ENCODE measurements at regions not wholly inside any gene's neighbourhood (a gene's known extent, or its start where the extent isn't known, plus 50 kb on each side); places are given as distances from the start of the nearest gene placed in this dataset.

DNA sequence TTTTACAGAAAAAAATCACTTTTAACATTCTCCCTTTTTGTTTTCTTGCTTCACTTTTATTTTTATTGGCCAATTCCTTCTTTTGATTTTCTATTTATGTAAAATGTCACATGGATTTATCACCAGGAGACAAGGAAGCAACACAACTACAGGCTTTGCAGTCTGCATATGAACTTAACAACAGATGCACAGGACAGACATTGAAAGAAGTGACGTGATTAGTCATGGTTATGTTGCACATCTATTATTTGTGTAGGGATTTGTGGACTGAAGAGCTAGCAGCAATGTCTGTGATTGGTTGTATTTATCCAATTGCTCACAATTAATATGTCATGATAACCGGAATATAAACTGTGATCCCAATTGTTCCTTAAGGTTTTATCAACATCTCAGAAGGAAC is 147.8 kb upstream of the KLF3 start:
- intact Hi-C loops (cut with DNase I) = no loop called here
- no peak for ATAC-seq
- H3K36me3 ChIP-seq = no peaks in the 10 kb centered on the region
- no peak overlapping the region for H3K27ac ChIP-seq
- no peaks in the 10 kb centered on the region for H3K4me1 ChIP-seq
- no peaks in the 10 kb centered on the region for H3K9me3 ChIP-seq
- H3K4me3 ChIP-seq = no peak overlapping the region
- TF ChIP-seq, protein P1, sequence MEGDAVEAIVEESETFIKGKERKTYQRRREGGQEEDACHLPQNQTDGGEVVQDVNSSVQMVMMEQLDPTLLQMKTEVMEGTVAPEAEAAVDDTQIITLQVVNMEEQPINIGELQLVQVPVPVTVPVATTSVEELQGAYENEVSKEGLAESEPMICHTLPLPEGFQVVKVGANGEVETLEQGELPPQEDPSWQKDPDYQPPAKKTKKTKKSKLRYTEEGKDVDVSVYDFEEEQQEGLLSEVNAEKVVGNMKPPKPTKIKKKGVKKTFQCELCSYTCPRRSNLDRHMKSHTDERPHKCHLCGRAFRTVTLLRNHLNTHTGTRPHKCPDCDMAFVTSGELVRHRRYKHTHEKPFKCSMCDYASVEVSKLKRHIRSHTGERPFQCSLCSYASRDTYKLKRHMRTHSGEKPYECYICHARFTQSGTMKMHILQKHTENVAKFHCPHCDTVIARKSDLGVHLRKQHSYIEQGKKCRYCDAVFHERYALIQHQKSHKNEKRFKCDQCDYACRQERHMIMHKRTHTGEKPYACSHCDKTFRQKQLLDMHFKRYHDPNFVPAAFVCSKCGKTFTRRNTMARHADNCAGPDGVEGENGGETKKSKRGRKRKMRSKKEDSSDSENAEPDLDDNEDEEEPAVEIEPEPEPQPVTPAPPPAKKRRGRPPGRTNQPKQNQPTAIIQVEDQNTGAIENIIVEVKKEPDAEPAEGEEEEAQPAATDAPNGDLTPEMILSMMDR (IDR thresholded peaks at IDR 0.05) = no peak
- H3K27me3 ChIP-seq (ENCODE audit: low read depth) = no peaks in the 10 kb centered on the region
- no peak for DNase-seq

DNA sequence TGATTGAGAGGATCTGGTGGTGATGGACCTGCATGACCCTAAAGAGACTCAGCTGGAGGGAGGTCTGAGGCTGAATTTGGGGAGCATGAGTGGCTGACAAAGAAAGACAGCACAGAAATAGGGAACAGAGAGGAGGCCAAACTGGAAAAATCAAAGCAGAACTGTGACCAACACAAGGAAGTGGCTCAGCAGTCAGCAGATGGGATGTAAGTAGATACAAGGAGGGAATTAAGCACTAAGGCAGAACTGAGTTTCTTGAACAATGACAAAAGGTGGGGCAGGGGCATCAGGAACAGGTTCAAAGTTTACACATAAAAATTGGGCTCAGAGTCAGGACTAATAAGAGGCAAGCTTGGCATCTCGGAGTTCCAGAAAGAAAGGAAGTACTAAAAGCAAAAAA is 144.3 kb upstream of the KLF3 start:
- Histone ChIP-seq H3K27ac (no peak overlapping the region), H3K36me3 (no peaks in the 10 kb centered on the region), H3K4me1 (no peaks in the 10 kb centered on the region), H3K4me3 (no peak overlapping the region), H3K9me3 (no peaks in the 10 kb centered on the region), H3K27me3 (ENCODE audit: low read depth) (no peaks in the 10 kb centered on the region)
- intact Hi-C loops (cut with DNase I) = no loop called here
- TF ChIP-seq, protein P1 (IDR thresholded peaks at IDR 0.05) = no peak
- ATAC-seq = no peak
- no peak for DNase-seq

DNA sequence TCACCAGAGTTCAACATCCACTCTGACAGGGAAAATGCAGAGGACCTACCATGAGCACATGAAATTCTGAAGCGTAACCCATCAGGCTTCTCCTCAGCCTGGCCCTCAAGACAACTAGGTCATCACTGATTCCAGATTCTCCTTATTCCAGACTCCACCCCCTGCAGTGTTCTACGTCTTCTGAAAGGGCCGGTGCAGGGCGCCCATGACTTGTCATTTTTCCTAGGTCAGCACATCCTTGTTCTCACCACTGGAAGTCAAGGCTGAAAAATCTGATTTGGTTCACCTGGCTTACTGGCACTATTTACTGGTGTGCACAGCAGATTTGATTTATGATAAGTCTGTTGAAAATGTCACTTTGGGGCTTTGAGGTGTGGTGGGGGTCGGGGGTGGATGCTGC is 140.9 kb upstream of the KLF3 start:
- ATAC-seq = no peak
- Histone ChIP-seq H3K4me3 (no peak overlapping the region), H3K27ac (no peak overlapping the region), H3K4me1 (no peaks in the 10 kb centered on the region), H3K27me3 (ENCODE audit: low read depth) (no peaks in the 10 kb centered on the region), H3K36me3 (no peaks in the 10 kb centered on the region), H3K9me3 (no peaks in the 10 kb centered on the region)
- no peak for DNase-seq
- intact Hi-C loops (cut with DNase I) = no loop called here
- TF ChIP-seq, protein P1 (IDR thresholded peaks at IDR 0.05) = no peak

DNA sequence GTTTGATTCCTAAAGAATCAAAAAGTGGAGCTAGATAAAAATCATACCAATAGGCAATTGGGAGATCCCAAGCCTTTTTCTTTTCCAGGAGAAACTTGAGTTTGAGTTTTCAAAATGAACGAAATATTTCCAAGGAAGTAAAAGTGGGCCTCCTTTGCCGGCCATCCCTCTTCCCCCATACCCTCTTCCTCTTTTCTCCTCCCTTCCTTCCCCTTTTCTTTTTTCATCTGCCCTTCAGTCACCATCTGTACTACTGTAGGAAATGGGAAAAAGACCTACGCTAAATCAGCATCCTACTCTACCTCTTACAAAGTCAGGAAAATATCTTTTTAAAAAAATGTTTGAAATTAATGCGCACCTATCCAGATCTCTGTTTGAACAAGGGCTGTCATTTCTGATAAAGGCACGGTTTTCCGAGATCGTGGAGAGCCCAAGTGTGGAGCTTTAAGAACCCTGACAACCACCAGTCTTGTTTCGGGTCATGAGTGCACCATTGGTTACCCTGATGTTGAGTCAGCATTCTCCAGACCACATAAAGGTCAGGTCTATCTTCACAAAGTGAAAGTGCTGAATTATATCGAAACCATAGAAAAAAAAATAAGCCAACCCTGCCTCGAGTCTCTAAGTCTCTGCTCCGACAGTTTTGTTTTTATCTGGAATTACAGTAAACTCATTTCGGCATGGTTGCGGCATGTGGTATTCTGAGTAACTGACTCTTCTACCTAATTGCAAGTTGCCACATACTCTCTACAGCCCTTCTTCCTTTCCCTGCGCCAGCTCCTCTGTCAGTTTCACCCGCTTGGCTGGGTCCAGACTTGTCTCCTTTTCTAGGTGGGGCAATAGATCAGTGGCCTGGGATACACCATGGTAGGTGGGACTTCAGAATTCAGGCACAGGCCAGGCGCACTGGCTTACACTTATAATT is 140.2 kb upstream of the KLF3 start:
- Histone ChIP-seq H3K36me3 (no peaks in the 10 kb centered on the region), H3K27me3 (ENCODE audit: low read depth) (no peaks in the 10 kb centered on the region), H3K27ac (no peak overlapping the region), H3K4me1 (no peaks in the 10 kb centered on the region), H3K9me3 (no peaks in the 10 kb centered on the region), H3K4me3 (peak overlapping the region; percentile 21)
- TF ChIP-seq, protein P1 (IDR thresholded peaks at IDR 0.05) = no peak
- DNase-seq (no peak), ATAC-seq (peak; percentile 63 to 71)
- intact Hi-C loops (cut with DNase I) = no loop called here

DNA sequence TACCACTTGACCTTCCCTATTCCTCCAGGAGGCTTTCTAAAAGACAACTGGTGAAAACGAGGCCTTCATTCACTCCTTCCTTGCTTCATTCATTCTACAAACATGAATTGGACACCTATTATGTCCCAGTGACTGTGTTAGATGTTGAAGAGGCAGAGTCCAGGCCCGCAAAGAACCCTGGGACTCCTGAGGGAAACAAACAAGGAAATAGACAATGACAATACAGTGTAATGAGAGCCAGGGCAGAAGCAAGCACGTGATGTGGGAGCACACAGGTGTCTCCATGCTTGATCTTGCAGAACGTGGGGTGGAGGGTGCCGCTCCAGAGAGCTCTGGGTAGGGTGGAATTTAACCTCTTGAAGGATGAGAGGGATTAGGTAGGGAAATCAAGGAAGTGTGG is 137.6 kb upstream of the KLF3 start:
- ATAC-seq = no peak
- Histone ChIP-seq H3K27me3 (ENCODE audit: low read depth) (no peaks in the 10 kb centered on the region), H3K4me3 (no peak overlapping the region), H3K4me1 (peaks cover 12% of the 10 kb centered on the region), H3K36me3 (no peaks in the 10 kb centered on the region), H3K27ac (no peak overlapping the region), H3K9me3 (no peaks in the 10 kb centered on the region)
- intact Hi-C loops (cut with DNase I) = no loop called here
- TF ChIP-seq, protein P1 (IDR thresholded peaks at IDR 0.05) = no peak
- no peak for DNase-seq

Measured in lower lobe of right lung (tissue), 2 donors.